Suprapubic skin (tissue), 4 donors: ENCODE measurements at regions not wholly inside any gene's neighbourhood (a gene's known extent, or its start where the extent isn't known, plus 50 kb on each side); places are given as distances from the start of the nearest gene placed in this dataset.
"Not testable (repeated sequence)": the region's sequence is repeated elsewhere in the genome, so short reads cannot be mapped to it uniquely, and the experiment has no call there.

Source experiments
- DNase-seq, 2 donors: peaks; one replicate each; pipeline ENCODE4 v3.0.0-alpha.2; 2019; ENCODE audit warnings: low spot score in 2 of 2
- H3K27ac ChIP-seq: fragments of 200-600 bp; sonication (generic); one replicate; pipeline ENCODE4 v1.5.1; 2019
- H3K27me3 ChIP-seq: fragments of 200-600 bp; sonication (generic); one replicate; pipeline ENCODE4 v1.5.1; 2019
- H3K36me3 ChIP-seq: fragments of 200-600 bp; sonication (generic); one replicate; pipeline ENCODE4 v1.5.1; 2019
- H3K4me1 ChIP-seq: fragments of 200-600 bp; sonication (generic); one replicate; pipeline ENCODE4 v1.5.1; 2019
- H3K4me3 ChIP-seq: fragments of 200-600 bp; sonication (generic); one replicate; pipeline ENCODE4 v1.5.1; 2019; ENCODE audit warnings: mild to moderate bottlenecking
- H3K9me3 ChIP-seq: fragments of 200-600 bp; sonication (generic); one replicate; pipeline ENCODE4 v1.5.1; 2019
- EP300 ChIP-seq: sonication (generic); formaldehyde crosslinking; IDR thresholded peaks from one replicate; pipeline ENCODE4 v1.6.1; 2017; ENCODE audit warnings: antibody characterized with exemption
- POLR2A ChIP-seq, 2 donors: fragments of 450-650 bp; IDR thresholded peaks; one replicate each; pipeline ENCODE4 v1.6.1; 2017; ENCODE audit warnings: antibody characterized with exemption in 2 of 2, mild to moderate bottlenecking in 2 of 2, moderate library complexity in 2 of 2
- POLR2AphosphoS5 ChIP-seq, 3 donors: sonication (generic); formaldehyde crosslinking; IDR thresholded peaks; one replicate each; pipeline ENCODE4 v1.6.1; 2017; ENCODE audit warnings: antibody characterized with exemption in 3 of 3
- WGBS: methylation state at CpG from one replicate; pipeline ENCODE4 v1.1.5; 2018; 5-methylcytosine and 5-hydroxymethylcytosine counted together
- TF ChIP-seq, protein P1 (sequence below), 2 donors: fragments of 200-600 bp in 1 of 2; fragments of 450-650 bp in 1 of 2; sonication (generic) in 1 of 2; IDR thresholded peaks; one replicate each; pipeline ENCODE4 v1.5.1; 2016 to 2019; ENCODE audit warnings: antibody characterized with exemption in 2 of 2, mild to moderate bottlenecking in 1 of 2, moderate library complexity in 1 of 2

DNA sequence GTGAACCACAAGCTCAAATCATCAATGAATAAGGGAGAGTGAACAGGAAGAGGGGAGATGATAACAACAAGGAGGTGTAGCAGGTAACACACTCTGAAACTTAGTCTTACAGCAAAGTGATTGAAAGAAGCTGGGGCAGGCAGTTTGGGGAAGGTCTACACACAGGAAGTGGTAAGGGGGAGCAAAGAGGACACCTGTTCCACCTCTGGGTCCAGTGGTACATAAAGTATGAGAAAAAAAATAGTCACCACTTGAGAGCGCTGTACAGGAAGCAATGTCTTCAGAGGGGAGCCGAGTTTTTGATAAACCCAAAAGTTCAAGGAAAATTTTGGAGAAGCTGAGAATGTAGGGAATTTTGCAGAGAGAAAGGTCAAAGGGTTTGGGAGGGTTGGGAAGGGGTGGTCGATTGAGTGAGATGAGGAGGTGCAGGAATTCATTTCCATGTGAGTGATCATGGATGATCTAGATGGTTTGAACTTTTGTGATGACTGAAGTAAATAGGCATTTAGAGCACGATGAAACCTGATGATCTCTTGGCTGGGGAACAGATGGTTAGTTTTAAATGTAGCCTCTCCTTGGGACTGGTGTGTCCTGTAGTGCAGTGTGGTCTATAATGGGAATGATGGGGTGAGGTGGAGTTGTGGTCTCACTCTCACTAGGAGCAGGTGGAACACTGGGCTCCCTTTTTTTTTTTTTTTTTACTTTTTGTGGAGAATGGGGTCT lies 142.0 kb downstream of the RBMX2 start:
- Histone ChIP-seq H3K27me3 (no peaks in the 10 kb centered on the region), H3K4me3 (no peak overlapping the region), H3K4me1 (no peaks in the 10 kb centered on the region), H3K9me3 (no peaks in the 10 kb centered on the region), H3K36me3 (no peaks in the 10 kb centered on the region), H3K27ac (no peak overlapping the region)
- DNase-seq = no peak
- 52% methylated on average over 4 of the region's 4 CpGs for WGBS
- TF ChIP-seq POLR2AphosphoS5 (IDR thresholded peaks at IDR 0.05) (no peak), POLR2A (IDR thresholded peaks at IDR 0.05) (no peak), EP300 (no peak)
- TF ChIP-seq, protein P1, sequence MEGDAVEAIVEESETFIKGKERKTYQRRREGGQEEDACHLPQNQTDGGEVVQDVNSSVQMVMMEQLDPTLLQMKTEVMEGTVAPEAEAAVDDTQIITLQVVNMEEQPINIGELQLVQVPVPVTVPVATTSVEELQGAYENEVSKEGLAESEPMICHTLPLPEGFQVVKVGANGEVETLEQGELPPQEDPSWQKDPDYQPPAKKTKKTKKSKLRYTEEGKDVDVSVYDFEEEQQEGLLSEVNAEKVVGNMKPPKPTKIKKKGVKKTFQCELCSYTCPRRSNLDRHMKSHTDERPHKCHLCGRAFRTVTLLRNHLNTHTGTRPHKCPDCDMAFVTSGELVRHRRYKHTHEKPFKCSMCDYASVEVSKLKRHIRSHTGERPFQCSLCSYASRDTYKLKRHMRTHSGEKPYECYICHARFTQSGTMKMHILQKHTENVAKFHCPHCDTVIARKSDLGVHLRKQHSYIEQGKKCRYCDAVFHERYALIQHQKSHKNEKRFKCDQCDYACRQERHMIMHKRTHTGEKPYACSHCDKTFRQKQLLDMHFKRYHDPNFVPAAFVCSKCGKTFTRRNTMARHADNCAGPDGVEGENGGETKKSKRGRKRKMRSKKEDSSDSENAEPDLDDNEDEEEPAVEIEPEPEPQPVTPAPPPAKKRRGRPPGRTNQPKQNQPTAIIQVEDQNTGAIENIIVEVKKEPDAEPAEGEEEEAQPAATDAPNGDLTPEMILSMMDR (IDR thresholded peaks at IDR 0.05) = no peak

DNA sequence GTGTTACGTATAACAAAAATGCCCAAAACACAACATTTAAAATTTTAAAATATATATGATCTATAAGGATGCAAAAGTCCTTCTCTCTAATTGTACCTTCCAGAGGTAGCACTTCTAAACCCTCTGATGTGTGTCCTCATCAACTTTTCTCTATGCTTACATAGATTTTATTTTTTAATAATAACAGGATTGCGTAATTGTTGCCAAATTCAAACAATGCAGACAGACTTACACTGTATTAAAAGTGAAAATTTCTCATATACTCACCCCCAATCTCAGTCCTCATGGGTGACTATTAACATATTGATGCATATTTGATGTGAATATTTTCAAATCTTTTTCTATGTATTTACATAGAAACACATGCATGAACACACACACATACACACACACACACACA lies 144.0 kb downstream of the RBMX2 start:
- TF ChIP-seq POLR2A (IDR thresholded peaks at IDR 0.05) = no peak
- no peak for TF ChIP-seq POLR2AphosphoS5 (IDR thresholded peaks at IDR 0.05)
- TF ChIP-seq, protein P1 (IDR thresholded peaks at IDR 0.05) = no peak
- TF ChIP-seq EP300 = no peak
- Histone ChIP-seq H3K4me3 (no peak overlapping the region), H3K4me1 (no peaks in the 10 kb centered on the region), H3K9me3 (no peaks in the 10 kb centered on the region), H3K36me3 (no peaks in the 10 kb centered on the region), H3K27ac (no peak overlapping the region), H3K27me3 (no peaks in the 10 kb centered on the region)
- 92% methylated on average over 2 of the region's 2 CpGs for WGBS
- no peak for DNase-seq

DNA sequence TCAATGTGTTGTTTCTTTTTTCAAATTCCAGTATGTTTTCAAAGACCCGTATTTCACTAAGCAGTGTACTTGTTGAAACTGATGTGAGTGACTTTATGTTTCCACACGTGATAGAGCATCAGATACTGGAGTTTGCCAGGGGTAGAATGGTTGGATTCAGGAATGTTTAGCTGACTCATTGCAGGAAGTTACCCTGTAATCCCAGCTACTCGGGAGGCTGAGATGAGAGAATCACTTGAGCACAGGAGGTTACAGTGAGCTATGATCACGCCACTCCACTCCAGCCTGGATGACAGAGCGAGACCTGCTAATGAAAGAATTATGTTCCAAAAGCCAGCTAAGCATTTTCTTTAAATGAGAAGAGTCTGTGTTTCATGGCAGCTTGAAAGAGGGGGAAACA lies 147.6 kb downstream of the RBMX2 start:
- not testable (repeated sequence) for H3K27ac ChIP-seq, H3K36me3 ChIP-seq, H3K27me3 ChIP-seq, H3K4me1 ChIP-seq, H3K4me3 ChIP-seq, H3K9me3 ChIP-seq, DNase-seq
- 50% methylated on average over 5 of the region's 5 CpGs for WGBS

DNA sequence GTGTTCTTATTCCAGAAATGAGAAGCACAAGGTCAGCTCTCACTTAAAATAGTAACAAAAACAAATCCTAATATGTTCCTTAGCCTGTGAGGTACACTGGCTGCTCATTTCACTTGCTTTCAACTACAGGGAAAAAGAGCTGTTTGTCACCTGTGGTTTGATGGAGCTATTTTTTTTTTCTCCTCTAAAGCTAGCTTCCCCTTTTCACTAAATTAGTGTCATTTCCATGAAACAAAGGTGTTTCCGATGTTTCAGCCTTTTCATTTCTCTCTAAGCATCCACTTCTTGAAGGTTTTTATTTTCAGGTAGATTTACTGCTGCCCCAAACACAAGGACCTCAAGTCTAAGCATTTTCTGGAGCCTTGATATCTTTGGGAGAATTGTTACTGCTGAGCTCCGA lies 148.6 kb downstream of the RBMX2 start:
- no peak for DNase-seq
- no peaks in the 10 kb centered on the region for H3K27me3 ChIP-seq
- TF ChIP-seq POLR2A (IDR thresholded peaks at IDR 0.05) = no peak
- no peak for TF ChIP-seq POLR2AphosphoS5 (IDR thresholded peaks at IDR 0.05)
- no peak for TF ChIP-seq EP300
- TF ChIP-seq, protein P1 (IDR thresholded peaks at IDR 0.05) = no peak
- no peak overlapping the region for H3K4me3 ChIP-seq
- no peaks in the 10 kb centered on the region for H3K4me1 ChIP-seq
- H3K36me3 ChIP-seq = no peaks in the 10 kb centered on the region
- no peaks in the 10 kb centered on the region for H3K9me3 ChIP-seq
- H3K27ac ChIP-seq = no peak overlapping the region
- WGBS = 77% methylated on average over 2 of the region's 2 CpGs

DNA sequence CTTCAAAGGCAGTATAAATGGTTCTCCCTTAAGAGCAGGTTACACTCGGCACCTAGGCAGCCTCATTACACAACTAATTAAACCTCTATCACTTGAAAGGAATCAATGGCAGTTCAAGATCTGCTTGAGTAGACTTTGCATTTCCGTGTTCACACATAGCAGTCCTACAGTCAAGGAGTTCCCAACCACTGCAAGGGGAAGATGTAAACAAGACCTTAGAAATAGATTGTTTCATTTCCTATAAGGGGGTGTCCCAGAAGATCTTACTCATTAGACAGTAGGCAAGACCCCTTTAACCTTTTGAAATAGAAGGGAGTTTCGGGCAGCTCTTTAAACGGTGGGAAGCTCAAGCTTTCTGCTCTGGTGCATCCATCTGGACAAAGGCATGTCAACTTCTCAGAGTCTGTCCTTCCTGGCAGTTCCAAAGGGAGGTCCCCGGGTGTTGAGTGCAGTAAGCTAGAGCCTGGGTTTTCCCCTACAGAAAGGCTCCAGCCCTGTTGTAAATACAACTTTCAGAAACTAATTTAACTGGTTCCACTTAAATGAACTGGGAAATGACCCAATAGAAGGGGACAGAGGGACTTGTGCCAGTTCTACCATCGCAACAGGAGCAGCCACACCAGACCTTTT lies 150.8 kb downstream of the RBMX2 start:
- Histone ChIP-seq H3K27ac (no peak overlapping the region), H3K27me3 (no peaks in the 10 kb centered on the region), H3K9me3 (no peaks in the 10 kb centered on the region), H3K4me3 (no peak overlapping the region), H3K36me3 (no peaks in the 10 kb centered on the region), H3K4me1 (no peaks in the 10 kb centered on the region)
- TF ChIP-seq POLR2A (IDR thresholded peaks at IDR 0.05) (no peak), EP300 (no peak), POLR2AphosphoS5 (IDR thresholded peaks at IDR 0.05) (no peak)
- TF ChIP-seq, protein P1 (IDR thresholded peaks at IDR 0.05) = no peak
- 69% methylated on average over 6 of the region's 6 CpGs for WGBS
- DNase-seq = no peak
